Retinal pigment epithelial cell (primary cell): ENCODE measurements at regions not wholly inside any gene's neighbourhood (a gene's known extent, or its start where the extent isn't known, plus 50 kb on each side); places are given as distances from the start of the nearest gene placed in this dataset.

ENCODE experiments used
- DNase-seq: peaks from one replicate; pipeline ENCODE4 v3.0.0-alpha.2; 2010; ENCODE audit warnings: low read depth
- H3K4me3 ChIP-seq: 2 replicates; pipeline ENCODE4 v1.5.1; 2011; ENCODE audit warnings: mild to moderate bottlenecking, low read length, control low read depth, moderate library complexity
- CTCF ChIP-seq: conservative IDR thresholded peaks from 2 replicates; pipeline ENCODE4 v1.5.1; 2011; ENCODE audit warnings: low read depth, low read length, control low read depth, inconsistent platforms

- DNase-seq = no peak
- TF ChIP-seq CTCF = no peak
- no peak overlapping the region for H3K4me3 ChIP-seq
Measured at GRCh38 chr6:19906171-19906570, 69.0 kb downstream of the ID4 start.

GRCh38 chr6:19911223-19911622 lies 74.1 kb downstream of the ID4 start:
- DNase-seq = no peak
- TF ChIP-seq CTCF = no peak
- no peak overlapping the region for H3K4me3 ChIP-seq

GRCh38 chr6:19918436-19918835 lies 81.3 kb downstream of the ID4 start:
- no peak for TF ChIP-seq CTCF
- no peak for DNase-seq
- H3K4me3 ChIP-seq = no peak overlapping the region

- DNase-seq = no peak
- TF ChIP-seq CTCF = no peak
- H3K4me3 ChIP-seq = no peak overlapping the region
Measured at GRCh38 chr6:19921786-19922185, 84.6 kb downstream of the ID4 start.

GRCh38 chr6:19925533-19925932 lies 88.4 kb downstream of the ID4 start:
- DNase-seq = no peak
- no peak overlapping the region for H3K4me3 ChIP-seq
- no peak for TF ChIP-seq CTCF

GRCh38 chr6:19928461-19928860 lies 91.3 kb downstream of the ID4 start:
- TF ChIP-seq CTCF = no peak
- no peak for DNase-seq
- H3K4me3 ChIP-seq = no peak overlapping the region

GRCh38 chr6:19929312-19929711 lies 92.1 kb downstream of the ID4 start:
- H3K4me3 ChIP-seq = no peak overlapping the region
- TF ChIP-seq CTCF = no peak
- no peak for DNase-seq
